HG02973 (cell line): ENCODE measurements at regions not wholly inside any gene's neighbourhood (a gene's known extent, or its start where the extent isn't known, plus 50 kb on each side); places are given as distances from the start of the nearest gene placed in this dataset.

ENCODE experiments used
- ATAC-seq: cut with Tn5 transposase; IDR thresholded peaks from one replicate; pipeline ENCODE4 v1.9.1; 2021; ENCODE audit warnings: moderate library complexity; ENCODE audit not compliant: unreplicated experiment

DNA sequence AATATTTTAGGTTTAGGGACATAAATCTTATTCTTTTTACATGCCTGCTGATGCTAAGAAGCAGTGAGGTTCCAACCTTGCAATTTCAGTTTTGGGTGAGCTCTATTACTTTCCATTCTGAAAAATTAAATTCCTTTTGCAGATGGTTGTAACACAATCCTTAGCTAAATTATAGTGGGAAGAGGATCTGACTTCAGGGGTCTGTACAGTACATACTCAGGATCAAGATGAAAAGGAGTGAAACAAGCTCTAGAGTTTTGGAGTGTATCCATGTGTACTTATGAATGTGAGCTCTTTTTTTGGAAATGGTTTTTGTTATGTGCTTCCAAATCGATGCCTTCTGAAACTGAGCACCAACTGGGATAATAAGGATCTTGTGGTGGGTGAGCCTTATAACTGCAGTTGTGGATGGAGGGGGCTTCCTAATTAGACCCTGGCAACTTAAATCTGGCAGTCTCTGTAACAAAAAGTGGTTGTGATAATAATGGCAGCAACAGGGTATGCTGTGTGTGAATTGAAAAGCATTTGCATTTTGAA, 218.8 kb upstream of the MAP3K7 start:
- no peak for ATAC-seq

DNA sequence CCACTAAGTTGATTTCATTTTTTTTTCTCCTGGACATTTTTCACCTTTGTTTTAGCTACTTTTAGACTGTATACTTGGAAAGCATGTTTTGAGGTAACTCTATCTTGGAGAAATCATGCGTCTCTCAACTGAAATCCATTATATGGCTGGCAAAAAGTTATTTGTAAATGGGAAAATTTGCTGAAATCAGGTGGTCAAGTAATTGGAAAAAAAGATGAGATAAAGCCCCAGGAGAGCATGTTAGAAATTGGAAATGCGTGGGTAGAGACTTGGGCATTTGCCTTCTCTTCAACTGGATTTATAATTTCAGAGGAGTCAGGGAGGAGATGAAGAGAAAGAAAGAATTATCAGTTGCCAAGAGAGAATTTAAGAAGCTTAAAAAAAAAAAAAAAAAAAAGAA, 217.1 kb upstream of the MAP3K7 start:
- ATAC-seq: no peak

DNA sequence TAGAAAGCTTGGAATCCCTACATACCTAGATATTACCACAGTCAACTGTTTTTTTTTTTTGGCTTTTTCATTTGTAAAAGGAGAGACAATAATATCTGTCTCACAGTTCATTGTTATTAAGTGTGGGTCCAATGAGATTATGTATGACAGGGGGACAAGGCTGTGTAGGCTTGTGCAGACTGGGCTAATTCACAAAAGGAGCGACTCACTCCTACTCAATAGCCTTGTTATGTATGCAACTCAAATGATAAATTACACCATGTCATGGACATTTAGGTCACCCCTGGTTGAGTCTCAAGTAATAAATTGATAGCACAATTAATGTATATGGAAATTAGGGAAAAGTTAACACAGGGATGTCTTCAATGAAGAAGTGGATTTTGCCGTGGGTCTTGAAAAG, 208.2 kb upstream of the MAP3K7 start:
- no peak for ATAC-seq

DNA sequence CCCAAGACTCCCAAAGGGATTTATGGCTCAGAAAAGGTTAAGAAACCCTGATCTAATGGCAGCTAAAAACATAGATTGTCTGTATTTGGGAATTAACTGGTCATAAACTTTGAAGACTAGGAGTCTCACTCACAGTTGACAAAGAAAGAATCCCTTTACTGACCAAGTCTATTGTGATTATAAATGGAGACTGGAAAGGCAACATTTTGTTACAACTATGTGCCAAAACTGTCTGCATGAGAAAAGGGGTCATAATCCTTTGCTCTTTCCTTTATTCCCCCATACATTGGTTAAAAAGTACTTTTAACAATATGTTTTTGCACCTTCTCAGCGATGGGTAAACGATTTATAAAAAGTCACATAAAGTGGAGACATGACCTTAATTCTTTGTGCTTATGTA, 206.9 kb upstream of the MAP3K7 start:
- no peak for ATAC-seq

DNA sequence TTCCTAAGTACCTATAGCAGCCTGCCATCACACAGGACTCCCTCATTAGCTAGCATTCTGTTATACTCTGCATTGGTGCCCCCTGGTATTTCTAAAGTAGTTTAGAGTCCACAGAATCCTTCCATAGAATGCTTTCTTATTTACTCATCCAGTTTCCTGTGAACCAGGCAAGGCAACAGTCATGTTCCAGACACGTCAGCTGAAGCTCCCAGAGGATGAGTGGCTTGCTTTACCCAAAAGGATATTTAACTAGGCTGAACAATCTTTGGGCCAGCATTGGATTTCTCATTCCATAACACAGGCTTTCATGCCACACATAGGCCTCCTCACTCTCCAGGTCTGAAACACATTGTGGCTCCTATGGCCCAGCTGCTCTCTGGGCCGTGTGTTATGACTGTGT, 203.8 kb upstream of the MAP3K7 start:
- ATAC-seq: no peak

DNA sequence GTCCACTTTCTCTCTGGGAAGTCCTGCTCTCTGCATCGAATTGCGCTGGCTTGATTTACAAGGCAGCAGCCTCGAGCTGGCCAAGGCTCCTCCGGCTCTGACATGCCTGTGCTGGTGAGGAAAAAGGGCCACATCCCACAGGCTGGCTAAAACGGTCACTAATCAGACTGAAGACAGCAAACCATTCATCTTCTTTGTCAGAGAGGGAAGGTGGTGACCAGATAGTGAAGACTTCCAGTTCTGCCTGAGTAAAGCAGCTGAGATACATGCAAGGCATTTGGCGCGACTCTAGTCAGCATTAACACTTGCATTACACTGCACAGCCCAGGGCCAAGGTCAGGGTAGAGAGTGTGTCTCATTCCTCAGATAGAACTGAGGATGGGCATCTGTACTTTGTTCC, 203.2 kb upstream of the MAP3K7 start:
- no peak for ATAC-seq

DNA sequence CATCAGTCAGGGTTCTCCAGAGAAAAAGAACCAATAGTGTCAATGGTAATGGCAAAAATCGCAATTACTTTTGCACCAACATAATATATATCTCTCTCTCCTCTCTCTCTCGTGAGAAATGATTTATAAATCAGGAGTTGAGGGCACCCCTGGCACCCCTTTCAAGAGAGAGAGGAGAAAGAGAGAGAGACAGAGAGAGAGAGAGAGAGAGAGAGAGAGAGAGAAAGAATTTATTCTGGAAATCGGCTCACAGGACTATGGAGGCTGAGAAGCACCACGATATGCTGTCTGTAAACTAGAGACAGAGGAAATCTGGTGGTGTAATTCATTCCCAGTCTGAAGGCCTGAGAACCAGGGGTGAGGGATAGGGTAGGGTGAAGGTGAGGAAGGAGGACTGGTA, 201.9 kb upstream of the MAP3K7 start:
- no peak for ATAC-seq

DNA sequence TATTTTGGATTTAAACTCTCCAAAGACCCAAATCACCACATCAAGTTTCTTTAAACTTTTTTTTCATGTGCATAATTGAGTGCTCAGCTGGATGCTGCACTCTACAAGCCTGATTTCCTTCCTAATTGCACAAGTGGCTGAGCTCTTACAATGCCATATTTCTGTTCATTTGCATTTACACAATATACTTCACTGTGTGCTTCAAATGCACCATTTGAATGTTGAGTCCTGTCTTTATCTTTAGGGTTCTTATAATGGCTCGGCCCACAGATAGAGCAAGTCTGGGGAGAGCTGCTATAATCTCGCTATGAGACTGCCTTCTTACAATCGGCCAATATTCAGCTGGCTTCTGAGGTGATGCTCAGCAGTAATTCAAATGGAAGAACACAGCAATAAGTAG, 200.6 kb upstream of the MAP3K7 start:
- ATAC-seq: no peak

DNA sequence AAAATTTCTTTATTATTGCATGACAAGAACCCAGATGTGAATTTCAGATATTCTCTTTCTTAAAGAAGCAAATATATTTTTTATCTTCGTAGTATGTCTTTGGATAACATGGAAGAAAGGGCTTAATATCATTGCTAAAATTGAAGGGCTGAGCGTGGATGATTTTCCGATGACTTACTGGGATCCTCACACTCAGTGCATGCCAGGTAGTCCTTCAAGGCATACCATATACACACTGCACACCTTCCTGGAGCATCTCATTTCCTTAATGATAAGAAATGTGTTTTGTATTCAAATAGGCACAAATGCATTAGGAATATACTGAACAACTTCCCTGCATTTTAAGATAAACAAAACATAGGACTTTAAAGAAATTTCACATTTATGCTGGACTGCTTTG, 193.9 kb upstream of the MAP3K7 start:
- ATAC-seq: no peak

DNA sequence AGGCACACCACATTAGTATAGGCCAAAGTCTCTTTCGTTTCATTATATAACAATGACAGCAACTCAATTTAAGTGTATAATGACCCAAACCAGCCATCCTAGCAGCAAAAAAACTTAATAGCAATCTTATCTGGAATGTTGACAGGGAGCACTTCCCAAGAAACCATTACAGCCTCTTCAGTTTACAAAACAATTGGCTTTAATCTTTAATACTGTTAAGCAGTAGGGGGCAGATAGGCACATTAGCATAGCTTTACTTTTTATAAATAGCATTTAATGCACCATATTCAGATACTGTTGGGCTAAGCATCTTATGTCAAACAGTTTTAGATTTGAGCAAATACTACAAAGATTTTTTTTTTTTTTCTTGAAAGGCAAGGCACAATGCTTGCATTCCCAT, 193.3 kb upstream of the MAP3K7 start:
- no peak for ATAC-seq

DNA sequence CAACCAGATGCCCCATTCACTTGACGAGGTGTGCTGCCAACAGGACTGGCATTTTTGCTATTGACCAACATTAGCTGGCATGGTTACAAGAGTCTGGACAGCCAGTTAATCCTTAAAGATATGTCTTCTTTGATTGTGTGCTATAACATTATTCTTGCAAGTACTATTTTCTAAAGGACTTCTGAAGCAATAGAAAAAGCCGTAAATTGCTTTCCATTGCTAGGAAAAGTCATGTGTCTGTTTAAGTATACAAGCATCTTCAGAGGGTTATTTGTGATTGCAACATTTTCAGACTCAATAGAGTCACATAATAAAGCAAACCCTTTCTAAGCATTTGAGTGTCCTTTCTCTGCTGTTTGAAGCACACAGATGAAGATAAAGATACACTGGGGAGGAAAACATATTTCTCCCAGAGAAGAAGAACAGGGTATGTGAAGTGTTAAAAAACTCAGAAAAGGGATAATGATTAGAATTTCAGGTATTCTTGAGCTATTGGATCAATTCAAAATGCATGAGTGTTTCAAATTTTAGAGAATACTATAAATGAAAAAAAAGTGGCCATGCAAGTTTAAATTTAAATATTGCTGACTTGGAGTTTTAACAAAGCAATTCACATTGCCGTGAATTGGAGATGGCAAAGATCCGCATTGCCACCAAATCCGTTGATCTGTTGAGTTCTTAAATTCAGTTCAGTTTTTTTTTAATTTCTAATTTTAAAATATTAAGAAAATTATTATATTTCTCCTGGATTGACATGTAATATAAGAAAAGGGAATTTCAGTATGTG, 191.7 kb upstream of the MAP3K7 start:
- no peak for ATAC-seq

DNA sequence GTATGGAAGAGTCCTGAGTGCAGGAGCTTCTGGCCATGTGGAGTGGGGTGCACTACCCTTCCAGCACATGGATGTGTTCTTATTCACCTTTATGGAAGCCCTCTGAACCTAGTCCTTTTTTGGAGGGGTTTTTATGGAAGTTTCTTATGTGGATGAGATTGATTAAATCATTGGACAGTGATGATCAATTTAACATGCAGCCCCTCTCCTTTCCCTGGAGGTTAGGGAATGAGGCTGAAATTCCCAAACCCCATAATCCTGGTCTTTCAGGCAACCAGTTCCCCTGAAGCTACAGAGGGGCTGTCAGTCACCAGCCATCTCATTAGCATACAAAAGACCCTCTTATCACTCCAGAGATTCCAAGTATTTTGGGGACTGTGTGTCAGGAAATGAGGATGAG, 183.9 kb upstream of the MAP3K7 start:
- no peak for ATAC-seq

DNA sequence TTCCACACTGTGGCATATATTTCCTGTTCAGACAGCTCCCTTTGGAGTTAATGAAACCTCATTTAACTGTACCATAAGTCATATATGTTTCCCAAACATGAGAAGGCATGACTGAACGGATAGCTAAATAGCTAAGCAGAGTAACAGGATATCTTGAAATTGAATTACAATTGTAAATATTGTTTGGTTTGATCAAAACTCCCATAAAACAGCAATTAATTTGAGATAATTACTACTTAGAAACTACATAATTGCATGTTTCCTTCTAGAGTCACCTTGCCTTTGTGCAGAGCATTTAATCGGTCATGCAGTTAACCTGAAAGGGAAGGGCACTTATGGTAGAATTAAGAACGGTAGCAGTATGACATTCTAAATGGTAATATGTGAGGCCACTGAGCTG, 179.0 kb upstream of the MAP3K7 start:
- ATAC-seq: no peak

DNA sequence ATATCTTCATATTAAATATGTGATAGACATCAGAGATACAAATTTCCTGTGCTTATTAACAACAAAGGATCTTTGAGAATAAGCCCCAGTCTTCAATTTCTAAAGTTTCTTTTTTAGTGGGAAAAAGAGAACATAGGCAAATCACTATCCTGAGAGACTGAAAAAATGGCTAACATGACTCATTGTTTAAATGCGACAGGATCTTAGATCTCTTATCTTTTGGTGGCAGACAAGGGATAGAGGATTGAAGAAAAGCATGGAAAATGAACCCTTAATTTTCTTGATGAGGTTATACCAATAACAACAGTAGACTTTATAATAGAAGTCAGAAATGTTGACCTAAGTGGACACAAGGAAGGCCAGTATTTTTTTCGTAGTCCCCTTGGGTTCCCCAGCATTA, 178.6 kb upstream of the MAP3K7 start:
- ATAC-seq: no peak

DNA sequence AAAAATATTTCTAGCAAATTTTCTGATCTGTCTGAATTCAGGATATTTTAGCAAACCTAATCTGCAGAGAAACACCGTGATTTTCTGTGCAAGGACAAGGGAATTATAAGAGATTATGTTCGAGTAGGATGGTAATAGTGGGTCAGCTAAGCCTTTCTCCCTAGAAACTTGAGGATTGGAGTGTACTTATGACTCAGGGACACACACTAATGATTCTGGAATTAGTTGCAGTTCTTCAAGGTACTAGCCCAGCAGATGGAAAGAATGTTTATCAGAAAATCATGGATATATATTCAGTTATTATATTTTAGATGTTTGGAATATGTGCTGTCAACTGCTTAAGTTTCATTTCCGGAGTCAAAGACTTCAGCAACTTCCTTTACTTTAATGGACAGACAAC, 177.1 kb upstream of the MAP3K7 start:
- ATAC-seq: no peak

DNA sequence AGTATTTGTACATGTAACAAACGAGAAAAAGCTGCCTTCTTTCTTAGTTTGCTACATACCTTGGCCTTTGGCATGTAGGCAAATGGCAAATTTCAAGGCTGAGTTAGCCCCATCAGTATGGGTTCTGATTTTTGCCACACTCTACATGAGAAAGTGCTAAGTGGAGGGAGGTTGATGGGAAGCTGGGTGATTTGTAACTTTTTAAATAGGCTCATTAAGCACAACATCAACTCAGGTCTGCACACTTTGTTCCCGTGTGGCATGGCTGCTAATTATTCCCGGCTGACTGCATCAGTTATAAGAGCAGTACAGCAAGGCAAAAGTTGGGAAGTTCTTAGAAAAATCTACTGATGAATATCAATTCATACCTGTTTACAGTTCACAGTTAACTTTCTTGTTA, 172.8 kb upstream of the MAP3K7 start:
- ATAC-seq: no peak

DNA sequence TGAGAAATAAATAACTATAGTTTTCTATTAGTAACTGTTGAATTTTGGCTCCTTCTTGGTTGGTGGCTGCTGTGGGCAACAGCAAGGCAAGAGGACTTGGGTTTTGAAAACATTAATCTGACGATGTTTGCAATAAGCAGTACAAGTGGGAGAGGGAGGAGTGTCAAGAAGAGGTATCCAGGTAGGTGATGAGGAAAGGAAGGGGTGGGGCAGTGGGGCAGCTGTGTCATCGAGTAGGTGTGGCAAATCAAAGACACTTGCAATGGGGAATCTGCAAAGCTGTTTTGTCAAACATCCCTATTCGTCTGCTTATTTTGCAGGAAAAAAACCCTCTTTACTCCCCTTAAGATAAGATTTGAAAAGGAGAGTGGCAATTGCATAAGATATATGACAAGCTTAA, 171.9 kb upstream of the MAP3K7 start:
- no peak for ATAC-seq

DNA sequence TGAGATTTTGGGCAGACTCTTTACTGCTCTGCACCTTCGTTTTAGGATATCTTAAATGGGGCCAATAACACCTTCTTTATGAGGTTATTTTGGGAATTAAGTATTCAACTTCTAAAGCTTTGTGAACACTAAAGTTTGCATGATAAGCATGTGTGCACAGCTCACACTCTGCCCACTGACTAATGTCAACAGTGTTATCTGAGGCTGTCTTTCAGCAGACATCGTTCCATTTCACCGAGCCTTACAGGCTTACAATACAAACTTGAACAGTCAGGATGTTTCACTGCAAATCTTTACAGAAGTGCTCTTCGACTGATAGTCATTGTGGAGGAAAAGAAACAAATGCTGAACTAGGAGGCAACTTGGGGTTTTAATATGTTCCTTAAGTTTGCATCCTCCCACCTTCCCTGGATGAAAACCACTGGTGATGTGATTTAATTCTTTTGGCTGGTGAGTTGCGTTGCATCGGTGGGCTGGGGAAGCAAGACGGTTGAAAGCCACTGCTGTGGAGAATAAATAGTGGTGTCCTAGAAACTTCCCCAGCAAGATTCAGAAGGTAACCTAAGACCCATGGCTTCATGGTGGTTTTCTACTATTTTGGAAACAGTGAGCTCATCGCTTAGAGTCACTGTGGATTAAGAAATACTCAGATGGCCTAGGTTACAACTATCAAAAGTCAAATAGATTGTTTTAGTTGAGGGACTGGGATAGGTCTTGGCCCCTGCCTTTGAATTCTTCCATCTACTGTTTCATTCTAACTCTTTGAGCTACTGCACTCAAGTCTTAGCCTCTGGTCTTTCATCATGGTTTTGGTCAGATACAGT, 167.2 kb upstream of the MAP3K7 start:
- no peak for ATAC-seq

DNA sequence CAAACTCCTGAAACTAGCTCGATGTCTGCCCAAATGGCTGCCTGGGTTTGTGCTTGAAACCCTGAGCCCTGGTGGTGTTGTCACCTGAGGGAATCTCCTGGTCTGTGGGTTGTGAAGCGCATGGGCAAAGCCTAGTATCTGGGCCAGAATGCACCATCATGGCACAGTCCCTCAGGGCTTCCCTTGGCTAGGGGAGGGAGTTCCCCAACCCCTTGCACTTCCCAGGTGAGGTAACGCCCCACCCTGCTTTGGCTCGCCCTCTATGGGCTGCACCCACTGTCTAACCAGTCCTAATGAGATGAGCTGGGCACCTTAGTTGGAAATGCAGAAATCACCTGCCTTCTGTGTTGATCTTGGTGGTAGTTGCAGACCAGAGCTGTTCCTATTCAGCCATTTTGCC, 152.9 kb upstream of the MAP3K7 start:
- ATAC-seq: no peak

DNA sequence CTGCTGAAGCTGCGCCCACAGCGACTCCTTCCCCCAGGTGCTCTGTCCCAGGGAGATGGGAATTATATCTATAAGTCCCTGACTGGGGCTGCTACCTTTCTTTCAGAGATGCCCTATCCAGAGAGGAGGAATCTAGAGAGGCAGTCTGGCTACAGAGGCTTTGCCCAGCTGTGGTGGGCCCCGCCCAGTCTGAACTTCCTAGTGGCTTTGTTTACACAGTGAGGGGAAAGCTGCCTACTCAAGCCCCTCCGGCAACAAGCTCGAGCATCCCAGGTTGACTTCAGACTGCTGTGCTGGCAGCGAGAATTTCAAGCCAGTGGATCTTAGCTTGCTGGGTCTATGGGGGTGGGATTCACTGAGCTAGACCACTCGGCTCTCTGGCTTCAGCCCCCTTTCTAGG, 152.5 kb upstream of the MAP3K7 start:
- no peak for ATAC-seq

DNA sequence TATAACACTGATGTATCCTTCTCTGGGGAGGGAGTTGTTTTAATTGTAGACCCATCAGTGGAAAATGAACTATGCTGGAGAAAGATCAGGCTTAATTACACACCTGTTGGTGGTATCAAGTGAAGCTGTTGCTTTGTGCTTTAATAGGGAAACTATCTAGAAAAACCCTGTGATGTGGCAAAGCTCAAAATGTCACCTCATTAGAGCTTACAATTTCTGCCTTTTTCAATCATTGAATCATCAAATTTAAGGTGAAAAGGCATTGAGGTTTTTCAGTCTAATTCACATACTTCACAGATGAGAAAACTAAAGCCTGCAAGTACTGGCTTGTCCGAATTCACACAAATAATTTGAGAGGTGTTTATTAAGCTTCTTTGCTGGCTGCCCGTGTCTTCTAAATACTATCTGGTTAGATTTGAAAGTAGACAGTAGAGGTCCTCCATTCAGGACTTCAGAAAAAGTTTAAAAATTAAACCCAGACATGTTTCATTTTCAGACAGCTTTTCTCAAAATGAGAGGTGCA, 143.3 kb upstream of the MAP3K7 start:
- no peak for ATAC-seq

DNA sequence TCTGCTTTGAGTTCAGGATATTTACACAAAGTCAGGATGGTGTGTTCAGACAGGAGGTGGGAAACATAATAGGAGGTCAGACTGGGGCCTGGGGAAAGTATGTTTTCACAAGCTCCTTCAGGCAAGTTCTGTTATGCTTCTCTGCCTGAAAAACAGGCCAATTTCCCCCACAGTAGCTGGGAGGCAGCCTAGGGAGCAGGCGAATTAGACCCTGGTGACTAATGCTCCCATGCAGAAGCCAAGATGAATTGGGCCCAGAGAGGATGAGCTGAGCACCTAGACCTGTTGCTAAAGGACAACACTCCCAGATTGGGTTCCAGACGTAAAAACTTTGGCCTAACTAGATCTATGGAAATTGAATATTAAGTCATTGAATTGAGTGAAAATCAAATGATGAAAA, 142.2 kb upstream of the MAP3K7 start:
- ATAC-seq: no peak
